Coronary artery (tissue), 2 donors: ENCODE measurements at regions not wholly inside any gene's neighbourhood (a gene's known extent, or its start where the extent isn't known, plus 50 kb on each side); places are given as distances from the start of the nearest gene placed in this dataset.
"Not testable (repeated sequence)": the region's sequence is repeated elsewhere in the genome, so short reads cannot be mapped to it uniquely, and the experiment has no call there.

Experiments
- DNase-seq: peaks from one replicate; pipeline ENCODE4 v3.0.0-alpha.2; 2017; ENCODE audit warnings: low spot score
- H3K27ac ChIP-seq, 2 donors: fragments of 200-600 bp; sonication (generic); one replicate each; pipeline ENCODE4 v1.5.1; 2016 to 2019
- H3K4me3 ChIP-seq: fragments of 200-600 bp; sonication (generic); 2 replicates; pipeline ENCODE4 v1.5.1; 2016; ENCODE audit warnings: mild to moderate bottlenecking, moderate library complexity
- CTCF ChIP-seq: fragments of 200-600 bp; sonication (generic); IDR thresholded peaks from one replicate; pipeline ENCODE4 v1.5.1; 2019; ENCODE audit warnings: antibody characterized with exemption

GRCh38 chr15:26259581-26259980 is 396.5 kb upstream of the ATP10A start:
- no peak overlapping the region for H3K27ac ChIP-seq
- TF ChIP-seq CTCF = no peak
- no peak for DNase-seq
- no peak overlapping the region for H3K4me3 ChIP-seq

- H3K27ac ChIP-seq, DNase-seq, H3K4me3 ChIP-seq: not testable (repeated sequence)
These were observed 381.7 kb upstream of the ATP10A start for GRCh38 chr15:26244782-26245181.

- Histone ChIP-seq H3K4me3 (no peak overlapping the region), H3K27ac (no peak overlapping the region)
- no peak for TF ChIP-seq CTCF
- no peak for DNase-seq
These were observed 380.3 kb upstream of the ATP10A start for GRCh38 chr15:26243382-26243781.

GRCh38 chr15:26242565-26243071 is 379.5 kb upstream of the ATP10A start:
- no peak for TF ChIP-seq CTCF
- Histone ChIP-seq H3K4me3 (no peak overlapping the region), H3K27ac (no peak overlapping the region)
- no peak for DNase-seq

GRCh38 chr15:26235864-26236263 is 372.7 kb upstream of the ATP10A start:
- H3K27ac ChIP-seq = no peak overlapping the region
- no peak for DNase-seq
- H3K4me3 ChIP-seq = no peak overlapping the region
- TF ChIP-seq CTCF = no peak

- no peak overlapping the region for H3K27ac ChIP-seq
- TF ChIP-seq CTCF = no peak
- H3K4me3 ChIP-seq = no peak overlapping the region
- DNase-seq = no peak
These were observed 372.0 kb upstream of the ATP10A start for GRCh38 chr15:26234976-26235767.

GRCh38 chr15:26232691-26233090 is 369.6 kb upstream of the ATP10A start:
- no peak for DNase-seq
- no peak overlapping the region for H3K27ac ChIP-seq
- H3K4me3 ChIP-seq = no peak overlapping the region
- no peak for TF ChIP-seq CTCF
